ENCODE measurements at regions not wholly inside any gene's neighbourhood (a gene's known extent, or its start where the extent isn't known, plus 50 kb on each side); places are given as distances from the start of the nearest gene placed in this dataset.
"Not testable (repeated sequence)": the region's sequence is repeated elsewhere in the genome, so short reads cannot be mapped to it uniquely, and the experiment has no call there.

- no peak for DNase-seq (ENCODE audit: extremely low spot score)
- 96% methylated on average over 4 of the region's 4 CpGs for WGBS
- Histone ChIP-seq H3K27ac (ENCODE audit: low read depth) (no peak overlapping the region), H3K36me3 (ENCODE audit: insufficient read depth) (no peaks in the 10 kb centered on the region), H3K4me1 (ENCODE audit: insufficient read depth) (no peaks in the 10 kb centered on the region), H3K4me3 (ENCODE audit: low read depth, low read length) (no peak overlapping the region)
Measured at GRCh38 chr14:89684139-89684538, 267.1 kb upstream of the FOXN3 start.

DNA sequence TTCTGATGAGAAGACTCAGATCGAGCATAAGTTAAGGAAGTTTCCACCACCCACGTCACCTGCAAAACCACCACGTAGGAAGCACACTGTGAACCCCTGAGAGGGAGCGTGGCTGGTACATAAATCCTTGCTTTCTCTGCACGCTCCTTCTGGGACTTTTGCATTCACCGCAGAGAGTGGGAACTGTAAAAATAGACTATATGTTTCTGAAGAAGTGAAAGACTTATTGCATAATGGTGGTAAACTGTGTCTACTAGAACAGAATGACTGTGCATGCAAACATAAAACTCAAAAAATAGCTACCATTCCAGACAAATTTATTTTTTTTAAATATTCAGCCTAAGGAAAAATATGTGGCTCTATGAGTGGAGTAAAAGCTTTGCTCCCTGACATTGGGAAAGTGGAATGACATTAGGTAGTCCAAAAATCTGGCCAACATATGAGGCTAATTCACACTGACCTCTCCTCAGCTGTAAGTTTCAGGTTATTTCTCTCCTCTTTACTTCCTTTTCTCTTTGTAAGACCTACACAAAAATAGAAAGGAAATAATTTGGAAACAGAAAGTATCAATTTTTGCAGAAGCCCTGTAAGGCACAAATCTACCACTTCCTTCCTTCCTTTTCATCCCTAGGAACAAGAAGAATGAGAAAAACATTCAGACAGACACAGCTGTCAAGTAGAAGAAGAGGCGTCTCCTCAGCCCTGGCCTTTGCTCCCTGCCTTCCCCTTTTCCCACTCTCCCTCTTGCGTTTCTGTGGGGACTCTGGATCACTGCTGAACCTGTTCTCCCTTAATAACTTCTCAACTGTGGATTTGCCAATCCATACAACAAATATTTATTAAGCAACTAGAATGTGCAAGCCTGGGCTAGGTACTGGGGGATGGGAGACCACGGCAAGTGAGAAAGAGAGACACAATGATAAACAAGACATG is 264.3 kb upstream of the FOXN3 start:
- Histone ChIP-seq H3K4me1 (ENCODE audit: insufficient read depth) (no peaks in the 10 kb centered on the region), H3K4me3 (ENCODE audit: low read depth, low read length) (no peak overlapping the region), H3K36me3 (ENCODE audit: insufficient read depth) (no peaks in the 10 kb centered on the region), H3K27ac (ENCODE audit: low read depth) (no peak overlapping the region)
- DNase-seq (ENCODE audit: extremely low spot score) = no peak
- WGBS = 80% methylated on average over 9 of the region's 9 CpGs

DNA sequence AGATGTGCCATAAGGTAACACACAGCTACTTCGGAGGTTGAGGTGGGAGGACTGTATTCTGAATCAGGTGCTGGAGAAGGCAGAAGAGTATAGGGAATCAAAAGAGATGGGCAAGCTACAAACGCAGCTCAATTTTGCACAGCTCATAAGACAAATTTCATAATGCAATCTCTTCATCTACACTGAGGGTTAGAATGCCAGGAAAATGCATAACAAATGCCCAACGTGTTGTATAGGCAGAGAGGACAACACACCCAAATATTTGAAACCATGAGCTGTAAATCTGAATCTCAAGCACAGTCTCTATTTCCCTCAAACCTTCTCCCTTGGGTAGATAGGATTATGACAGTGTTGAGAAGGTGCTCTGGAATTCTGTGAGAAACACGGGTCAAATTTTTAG is 263.1 kb upstream of the FOXN3 start:
- 78% methylated on average over 4 of the region's 4 CpGs for WGBS
- H3K27ac ChIP-seq (ENCODE audit: low read depth) = no peak overlapping the region
- H3K4me3 ChIP-seq (ENCODE audit: low read depth, low read length) = no peak overlapping the region
- DNase-seq (ENCODE audit: extremely low spot score) = no peak
- no peaks in the 10 kb centered on the region for H3K36me3 ChIP-seq (ENCODE audit: insufficient read depth)
- no peaks in the 10 kb centered on the region for H3K4me1 ChIP-seq (ENCODE audit: insufficient read depth)

DNA sequence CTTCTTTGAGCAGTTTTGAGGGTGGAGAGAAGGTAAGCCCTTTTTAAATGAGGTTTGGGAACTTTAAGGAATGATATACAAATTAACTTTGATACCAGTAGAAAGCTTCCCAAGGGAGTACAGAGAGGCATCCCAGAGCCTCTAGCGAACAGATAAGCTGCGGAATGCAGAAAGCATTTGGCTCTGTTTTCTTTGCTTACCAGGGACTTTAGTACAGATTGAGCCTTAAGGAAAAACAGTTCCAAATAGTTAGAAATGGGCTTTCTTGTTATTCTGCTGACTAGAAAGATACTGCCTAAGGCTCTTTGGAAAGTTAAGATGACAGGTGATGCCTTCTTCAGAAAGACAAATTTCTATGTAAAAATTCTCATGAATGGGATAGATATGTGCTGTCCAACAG is 261.7 kb upstream of the FOXN3 start:
- Histone ChIP-seq H3K4me1 (ENCODE audit: insufficient read depth) (no peaks in the 10 kb centered on the region), H3K27ac (ENCODE audit: low read depth) (no peak overlapping the region), H3K4me3 (ENCODE audit: low read depth, low read length) (no peak overlapping the region), H3K36me3 (ENCODE audit: insufficient read depth) (no peaks in the 10 kb centered on the region)
- DNase-seq (ENCODE audit: extremely low spot score) = no peak
- 38% methylated on average over 2 of the region's 2 CpGs for WGBS

- Histone ChIP-seq H3K27ac (ENCODE audit: low read depth) (peak overlapping the region; percentile 19), H3K4me3 (ENCODE audit: low read depth, low read length) (no peak overlapping the region), H3K4me1 (ENCODE audit: insufficient read depth) (no peaks in the 10 kb centered on the region), H3K36me3 (ENCODE audit: insufficient read depth) (no peaks in the 10 kb centered on the region)
- 65% methylated on average over 3 of the region's 3 CpGs for WGBS
- DNase-seq (ENCODE audit: extremely low spot score) = no peak
Measured at GRCh38 chr14:89675590-89675989, 258.6 kb upstream of the FOXN3 start.

DNA sequence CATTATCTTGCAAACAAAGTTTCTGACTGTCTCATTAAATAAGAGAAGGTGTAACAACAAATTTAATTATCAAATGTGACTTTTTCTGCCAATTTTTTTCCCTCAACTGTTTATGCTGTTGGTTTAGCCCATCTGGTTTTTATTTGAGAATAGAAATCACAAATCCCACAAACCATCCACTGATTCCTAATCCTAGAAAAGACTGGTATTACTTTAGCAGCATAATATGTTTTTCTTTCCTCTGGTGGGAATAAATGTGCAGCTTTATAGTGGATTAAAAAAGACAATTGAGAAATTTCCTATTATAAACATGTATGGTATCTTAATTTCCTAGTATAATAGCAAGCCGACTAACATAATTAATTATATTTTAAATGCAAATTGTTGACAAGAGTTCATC is 257.9 kb upstream of the FOXN3 start:
- Histone ChIP-seq H3K36me3 (ENCODE audit: insufficient read depth) (no peaks in the 10 kb centered on the region), H3K4me3 (ENCODE audit: low read depth, low read length) (no peak overlapping the region), H3K4me1 (ENCODE audit: insufficient read depth) (no peaks in the 10 kb centered on the region), H3K27ac (ENCODE audit: low read depth) (no peak overlapping the region)
- 24% methylated on average over 1 of the region's 1 CpG for WGBS
- no peak for DNase-seq (ENCODE audit: extremely low spot score)

DNA sequence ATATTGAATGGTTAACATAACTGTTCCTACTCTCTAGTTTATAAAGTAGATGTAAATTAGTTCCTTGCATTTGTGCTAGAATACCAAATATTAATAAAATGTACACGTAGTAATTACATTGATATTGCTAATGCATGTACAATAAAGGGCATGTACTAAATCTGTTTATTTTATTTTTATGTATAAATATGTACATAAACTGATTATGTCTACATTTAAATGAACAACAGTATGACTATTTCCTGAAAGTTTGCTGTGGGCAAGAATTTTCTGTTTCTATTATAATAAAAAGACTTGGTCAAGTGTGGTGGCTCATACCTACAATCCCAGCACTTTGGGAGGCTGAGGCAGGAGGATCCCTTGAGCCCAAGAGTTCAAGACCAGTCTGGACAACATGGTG is 257.2 kb upstream of the FOXN3 start:
- Histone ChIP-seq H3K27ac (ENCODE audit: low read depth) (no peak overlapping the region), H3K36me3 (ENCODE audit: insufficient read depth) (no peaks in the 10 kb centered on the region), H3K4me1 (ENCODE audit: insufficient read depth) (no peaks in the 10 kb centered on the region), H3K4me3 (ENCODE audit: low read depth, low read length) (no peak overlapping the region)
- WGBS = 98% methylated on average over 1 of the region's 1 CpG
- DNase-seq (ENCODE audit: extremely low spot score) = no peak

DNA sequence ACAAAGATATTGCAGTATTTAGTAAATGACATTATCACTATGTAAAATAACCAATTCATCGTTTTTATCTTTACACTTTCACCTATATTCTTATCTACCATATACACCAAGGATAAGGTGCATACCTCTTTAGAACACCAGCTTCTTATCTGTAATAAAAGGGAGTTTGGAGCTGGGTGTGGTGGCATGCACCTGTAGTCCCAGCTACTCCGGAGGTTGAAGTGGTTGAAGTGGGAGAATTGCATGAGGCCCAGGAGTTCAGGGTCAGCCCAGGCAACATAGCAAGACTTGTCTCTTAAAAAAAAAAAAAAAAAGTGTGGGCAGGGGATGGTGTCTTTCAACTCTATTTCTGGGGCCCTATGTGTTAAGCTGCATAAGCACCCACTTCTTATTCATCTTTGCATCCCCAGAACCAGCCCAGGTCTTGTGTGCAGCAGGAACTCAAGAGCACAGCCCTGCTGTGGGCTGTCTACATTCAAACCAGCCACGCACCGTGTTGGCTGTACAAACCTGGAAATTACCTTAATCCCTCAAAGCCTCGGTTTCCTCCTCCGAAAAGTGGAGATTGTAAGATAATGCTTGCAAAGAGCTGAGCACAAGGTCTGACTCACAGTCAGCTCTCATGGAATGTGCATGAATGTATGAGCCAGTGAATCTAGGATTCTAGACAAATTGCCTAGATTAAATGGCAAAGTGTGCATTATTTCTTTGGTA is 256.6 kb upstream of the FOXN3 start:
- WGBS = 59% methylated on average over 6 of the region's 6 CpGs
- H3K4me3 ChIP-seq (ENCODE audit: low read depth, low read length) = no peak overlapping the region
- no peak overlapping the region for H3K27ac ChIP-seq (ENCODE audit: low read depth)
- H3K36me3 ChIP-seq (ENCODE audit: insufficient read depth) = no peaks in the 10 kb centered on the region
- no peaks in the 10 kb centered on the region for H3K4me1 ChIP-seq (ENCODE audit: insufficient read depth)
- no peak for DNase-seq (ENCODE audit: extremely low spot score)

GRCh38 chr14:89672636-89673511 is 255.8 kb upstream of the FOXN3 start:
- no peaks in the 10 kb centered on the region for H3K4me1 ChIP-seq (ENCODE audit: insufficient read depth)
- 74% methylated on average over 17 of the region's 17 CpGs for WGBS
- H3K4me3 ChIP-seq (ENCODE audit: low read depth, low read length) = no peak overlapping the region
- no peaks in the 10 kb centered on the region for H3K36me3 ChIP-seq (ENCODE audit: insufficient read depth)
- DNase-seq (ENCODE audit: extremely low spot score) = no peak
- no peak overlapping the region for H3K27ac ChIP-seq (ENCODE audit: low read depth)

- H3K4me3 ChIP-seq (ENCODE audit: low read depth, low read length) = no peak overlapping the region
- H3K27ac ChIP-seq (ENCODE audit: low read depth) = no peak overlapping the region
- DNase-seq (ENCODE audit: extremely low spot score) = no peak
- WGBS = 89% methylated on average over 11 of the region's 11 CpGs
- no peaks in the 10 kb centered on the region for H3K4me1 ChIP-seq (ENCODE audit: insufficient read depth)
- no peaks in the 10 kb centered on the region for H3K36me3 ChIP-seq (ENCODE audit: insufficient read depth)
Measured at GRCh38 chr14:89669193-89669592, 252.2 kb upstream of the FOXN3 start.

- Histone ChIP-seq H3K27ac (ENCODE audit: low read depth) (no peak overlapping the region), H3K4me1 (ENCODE audit: insufficient read depth) (no peaks in the 10 kb centered on the region), H3K36me3 (ENCODE audit: insufficient read depth) (no peaks in the 10 kb centered on the region), H3K4me3 (ENCODE audit: low read depth, low read length) (no peak overlapping the region)
- DNase-seq (ENCODE audit: extremely low spot score) = peak; percentile 18
- 32% methylated on average over 7 of the region's 7 CpGs for WGBS
Measured at GRCh38 chr14:89667983-89668382, 250.9 kb upstream of the FOXN3 start.

DNA sequence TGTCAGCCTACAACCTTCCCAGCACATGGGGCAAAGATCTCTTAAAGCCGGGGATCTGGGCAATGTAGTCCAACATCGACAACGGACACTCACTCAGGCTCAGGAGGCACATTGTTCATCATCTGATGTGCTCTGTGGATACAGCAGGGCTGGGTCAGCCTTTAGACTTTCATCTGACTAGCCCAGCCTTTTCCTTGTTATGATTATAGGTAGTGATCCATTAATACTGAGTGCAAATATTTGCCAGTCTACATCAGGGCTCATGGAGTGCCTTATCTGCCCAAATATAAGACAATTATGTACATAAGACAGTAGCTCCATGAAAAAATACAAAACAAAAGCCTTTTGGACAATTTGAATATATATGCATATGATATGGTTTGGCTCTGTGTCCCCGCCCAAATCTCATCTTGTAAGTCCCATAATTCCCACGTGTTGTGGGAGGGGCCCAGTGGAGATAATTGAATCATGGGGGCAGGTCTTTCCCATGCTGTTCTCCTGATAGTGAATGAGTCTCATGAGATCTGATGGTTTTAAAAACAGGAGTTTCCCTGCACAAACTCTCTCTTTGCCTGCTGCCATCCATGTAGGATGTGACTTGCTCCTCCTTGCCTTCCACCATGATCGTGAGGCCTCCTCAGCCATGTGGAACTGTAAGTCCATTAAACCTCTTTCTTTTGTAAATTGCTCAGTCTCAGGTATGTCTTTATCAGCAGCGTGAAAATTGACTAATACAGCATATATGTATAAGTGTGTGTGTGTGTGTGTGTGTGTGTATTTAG is 248.5 kb upstream of the FOXN3 start:
- H3K36me3 ChIP-seq (ENCODE audit: insufficient read depth); H3K4me3 ChIP-seq (ENCODE audit: low read depth, low read length); H3K27ac ChIP-seq (ENCODE audit: low read depth); H3K4me1 ChIP-seq (ENCODE audit: insufficient read depth); DNase-seq (ENCODE audit: extremely low spot score): not testable (repeated sequence)
- WGBS = 91% methylated on average over 7 of the region's 7 CpGs

DNA sequence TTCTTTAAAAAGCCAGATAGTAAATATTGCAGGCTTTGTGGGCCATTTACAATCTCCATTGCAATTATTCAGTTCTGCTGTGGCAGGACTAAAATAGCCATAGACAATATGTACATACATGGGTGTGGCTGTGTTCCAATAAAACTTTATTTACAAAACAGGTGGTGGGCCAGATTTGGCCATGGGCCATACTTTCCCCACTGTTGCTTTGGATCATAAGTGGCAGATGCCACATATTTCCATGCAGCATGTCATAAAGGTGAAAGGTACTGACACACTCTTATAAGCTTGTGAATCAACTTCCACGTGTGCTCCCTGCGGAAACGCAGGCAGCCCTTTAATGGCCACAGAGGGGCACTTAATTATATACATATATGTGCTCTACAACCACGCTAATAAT is 244.4 kb upstream of the FOXN3 start:
- no peak for DNase-seq (ENCODE audit: extremely low spot score)
- Histone ChIP-seq H3K27ac (ENCODE audit: low read depth) (no peak overlapping the region), H3K36me3 (ENCODE audit: insufficient read depth) (no peaks in the 10 kb centered on the region), H3K4me1 (ENCODE audit: insufficient read depth) (no peaks in the 10 kb centered on the region), H3K4me3 (ENCODE audit: low read depth, low read length) (no peak overlapping the region)
- 85% methylated on average over 4 of the region's 4 CpGs for WGBS
